HepG2 (cell line): ENCODE measurements at regions not wholly inside any gene's neighbourhood (a gene's known extent, or its start where the extent isn't known, plus 50 kb on each side); places are given as distances from the start of the nearest gene placed in this dataset.

Experiments
- ATAC-seq: fragments of 200-7000 bp; cut with Tn5 transposase; 3 replicates; pipeline ENCODE4 v1.9.1; 2020; ENCODE audit warnings: mild to moderate bottlenecking, moderate library complexity
- BruUV-seq: library from RNA; stranded (reverse); fragments of 400-500 nt; replicated peaks from 2 replicates; lab custom pipeline; 2021; lab: Mats Ljungman, UMichigan
- CTCF ChIA-PET: fragments of 300-600 bp; formaldehyde crosslinking; extraction: SDS; loops from one replicate; lab custom pipeline; 2021; ENCODE audit warnings: low total read pairs, inconsistent platforms, low intra/inter-chr PET ratio; lab: Yijun Ruan, JAX
- POLR2A ChIA-PET: fragments of 350-600 bp; sonication (Branson Sonifier 250); formaldehyde crosslinking; loops from one replicate; lab custom pipeline; 2020; ENCODE audit warnings: antibody characterized with exemption, inconsistent platforms; lab: Yijun Ruan, JAX
- DNase-seq: peaks from one replicate; pipeline ENCODE4 v3.0.0-alpha.2; 2015; ENCODE audit warnings: low spot score
- FAIRE-seq: peaks from 3 replicates; lab custom pipeline; 2011; peaks lifted over from hg19 to GRCh38; lab: Jason Lieb, UNC
- H2AFZ ChIP-seq: one replicate; pipeline ENCODE4 v1.6.1; 2011; ENCODE audit warnings: low read length, inconsistent platforms
- H3K27ac ChIP-seq: fragments of 300-600 bp; 3 replicates; pipeline ENCODE4 v1.8.0; 2011; ENCODE audit warnings: mixed run types, mild to moderate bottlenecking, mixed read lengths, low read length, inconsistent platforms; ENCODE audit not compliant: insufficient read depth; ENCODE audit errors: extremely low read length
- H3K27me3 ChIP-seq, 2 experiments: fragments of 200-600 bp in 1 of 2; 2 replicates in 1 of 2; 3 replicates in 1 of 2; pipeline versions ENCODE4 v1.6.0 to v1.8.0; 2011; ENCODE audit warnings: low read length in 2 of 2, mild to moderate bottlenecking in 2 of 2, moderate library complexity in 2 of 2, inconsistent platforms in 1 of 2; ENCODE audit not compliant: insufficient read depth in 2 of 2, control insufficient read depth in 1 of 2
- H3K36me3 ChIP-seq, 2 experiments: fragments of 200-600 bp in 1 of 2; replicated peaks in 1 of 2; 2 replicates in 1 of 2; 3 replicates in 1 of 2; pipeline versions ENCODE4 v1.5.1 to v1.8.0; 2011; ENCODE audit warnings: low read length in 2 of 2, inconsistent platforms in 1 of 2; ENCODE audit not compliant: insufficient read depth in 2 of 2, control insufficient read depth in 1 of 2
- H3K4me1 ChIP-seq: 2 replicates; pipeline ENCODE4 v1.5.1; 2012; ENCODE audit warnings: low read length, inconsistent platforms; ENCODE audit not compliant: insufficient read depth
- H3K4me2 ChIP-seq: 2 replicates; pipeline ENCODE4 v1.6.0; 2011; ENCODE audit warnings: low read depth, low read length, inconsistent platforms
- H3K4me3 ChIP-seq, 3 experiments: fragments of 200-600 bp in 1 of 3; sonication (generic), shearing (Covaris generic) in 1 of 3; replicated peaks in 1 of 3; 2 replicates each; pipeline ENCODE4 v1.5.1; 2011 to 2016; ENCODE audit warnings: low read length in 3 of 3, inconsistent platforms in 2 of 3, low read depth in 2 of 3, mild to moderate bottlenecking in 2 of 3, control low read depth in 1 of 3, mixed read lengths in 1 of 3; ENCODE audit not compliant: insufficient read depth in 1 of 3
- H3K79me2 ChIP-seq: one replicate; pipeline ENCODE4 v1.6.1; 2011; ENCODE audit warnings: low read length, inconsistent platforms; ENCODE audit not compliant: insufficient read depth
- H3K9ac ChIP-seq: 2 replicates; pipeline ENCODE4 v1.6.0; 2011; ENCODE audit warnings: mild to moderate bottlenecking, low read depth, low read length, inconsistent platforms; ENCODE audit not compliant: insufficient read depth
- H3K9me3 ChIP-seq: 2 replicates; pipeline ENCODE4 v1.5.1; 2012; ENCODE audit warnings: mild to moderate bottlenecking, low read length
- H4K20me1 ChIP-seq: 2 replicates; pipeline ENCODE4 v1.6.0; 2011; ENCODE audit warnings: inconsistent platforms, mild to moderate bottlenecking, low read length, moderate library complexity; ENCODE audit not compliant: insufficient read depth
- AHDC1 ChIP-seq: sonication (generic); formaldehyde crosslinking; IDR thresholded peaks from 2 replicates; pipeline ENCODE4 v1.5.1; 2020; ENCODE audit warnings: mild to moderate bottlenecking, missing genetic modification reagents, borderline replicate concordance
- CBX2 ChIP-seq, 2 experiments: fragments of 200-600 bp in 1 of 2; sonication (generic); formaldehyde crosslinking in 1 of 2; IDR thresholded peaks; 2 replicates each; pipeline versions ENCODE4 v1.7.0 to v1.8.1; 2018 to 2022; ENCODE audit warnings: low read depth in 2 of 2, low read length in 1 of 2, mild to moderate bottlenecking in 1 of 2, missing genetic modification reagents in 1 of 2
- GTF2F1 ChIP-seq: fragments of 150-350 bp; IDR thresholded peaks from 2 replicates; pipeline ENCODE4 v1.6.1; 2014; ENCODE audit warnings: low read length
- MYNN ChIP-seq: sonication (generic); formaldehyde crosslinking; IDR thresholded peaks from 2 replicates; pipeline ENCODE4 v1.4.0; 2020; ENCODE audit warnings: mild to moderate bottlenecking, low read depth, missing genetic modification reagents
- SMC3 ChIP-seq: IDR thresholded peaks from 2 replicates; pipeline ENCODE4 v1.6.1; 2011; ENCODE audit warnings: low read length, improper control_type of control experiment
- ZBTB14 ChIP-seq: sonication (generic); formaldehyde crosslinking; IDR thresholded peaks from 2 replicates; pipeline ENCODE4 v1.4.0; 2020; ENCODE audit warnings: missing genetic modification reagents
- ZFP36L1 ChIP-seq: sonication (generic); formaldehyde crosslinking; IDR thresholded peaks from 2 replicates; pipeline ENCODE4 v1.8.0; 2022; ENCODE audit warnings: mild to moderate bottlenecking, missing genetic modification reagents, moderate library complexity
- ZNF484 ChIP-seq: sonication (generic); formaldehyde crosslinking; IDR thresholded peaks from 2 replicates; pipeline ENCODE4 v1.5.1; 2020; ENCODE audit warnings: mild to moderate bottlenecking, low read depth, missing genetic modification reagents, borderline replicate concordance
- ZNF550 ChIP-seq: sonication (generic); formaldehyde crosslinking; IDR thresholded peaks from 2 replicates; pipeline ENCODE4 v1.4.0; 2020; ENCODE audit warnings: mild to moderate bottlenecking, missing genetic modification reagents, borderline replicate concordance
- ZNF672 ChIP-seq: sonication (generic); formaldehyde crosslinking; IDR thresholded peaks from 2 replicates; pipeline ENCODE4 v1.8.1; 2022; ENCODE audit warnings: missing genetic modification reagents
- ZNF713 ChIP-seq: sonication (generic); formaldehyde crosslinking; IDR thresholded peaks from 2 replicates; pipeline ENCODE4 v1.4.0; 2020; ENCODE audit warnings: mild to moderate bottlenecking, missing genetic modification reagents
- WGBS: methylation state at CpG from one replicate; pipeline ENCODE4 v1.1.6; 2017; ENCODE audit warnings: low lambda C conversion rate; 5-methylcytosine and 5-hydroxymethylcytosine counted together
- in situ Hi-C: cut with HindIII; loops from 2 replicates; pipeline ENCODE4 v1.10.0; 2017; ENCODE audit warnings: low pct_unique_long_range_greater_than_20kb; ENCODE audit not compliant: extremely low pct_ligation_motif_present
- intact Hi-C: fragments of 100-400 bp; cut with micrococcal nuclease; formaldehyde crosslinking; loops from one replicate; pipeline ENCODE4 v1.10.0; 2022; ENCODE audit not compliant: unreplicated experiment

- Histone ChIP-seq H3K9ac (no peak overlapping the region), H3K9me3 (no peaks in the 10 kb centered on the region), H3K36me3 (no peaks in the 10 kb centered on the region), H3K4me1 (peaks cover 40% of the 10 kb centered on the region), H3K79me2 (no peaks in the 10 kb centered on the region), H4K20me1 (no peaks in the 10 kb centered on the region), H3K4me3 (no peak overlapping the region), H3K4me2 (no peak overlapping the region), H3K27me3 (no peaks in the 10 kb centered on the region), H3K27ac (no peak overlapping the region), H2AFZ (no peak overlapping the region)
- no peak for DNase-seq
- ChIA-PET POLR2A (no interaction called here), CTCF (no interaction called here)
- in situ Hi-C loops (no loop called here), intact Hi-C loops (no loop called here)
- no peak for FAIRE-seq
- BruUV-seq = no TSS peak
- no peak for ATAC-seq
- TF ChIP-seq ZNF484 (CRISPR knock-in tag) (no peak), CBX2 (IDR thresholded peaks at IDR 0.05; ENCODE audit: low read depth, low read length) (no peak), CBX2 (CRISPR knock-in tag; IDR thresholded peaks at IDR 0.05; ENCODE audit: low read depth) (no peak), AHDC1 (no peak), ZBTB14 (CRISPR knock-in tag) (no peak), MYNN (CRISPR knock-in tag) (no peak), ZNF713 (CRISPR knock-in tag) (no peak), ZNF550 (no peak), GTF2F1 (no peak), ZFP36L1 (no peak), SMC3 (no peak), ZNF672 (CRISPR knock-in tag) (no peak)
- 70% methylated on average over 3 of the region's 3 CpGs for WGBS
Observed at GRCh38 chr17:31594416-31594815, 202.9 kb downstream of the RAB11FIP4 start.
